ENCODE measurements at regions not wholly inside any gene's neighbourhood (a gene's known extent, or its start where the extent isn't known, plus 50 kb on each side); places are given as distances from the start of the nearest gene placed in this dataset.
A peak's percentile ranks its signal among the peaks of the same experiment; 100 is the strongest.

GRCh38 chr9:21558615-21559401, 76.7 kb upstream of the IFNE start:
- peak overlapping the region; percentile 45; the same call in 1 of the 2 replicates for H2AFZ ChIP-seq (ENCODE audit: low read length)
- H3K27ac ChIP-seq (ENCODE audit: low read length): no peak overlapping the region
- no peaks in the 10 kb centered on the region for H3K27me3 ChIP-seq (replicated peaks; ENCODE audit: insufficient read depth, low read length)
- H3K36me3 ChIP-seq (replicated peaks; ENCODE audit: insufficient read depth, low read length): no peaks in the 10 kb centered on the region
- peak overlapping the region; percentile 47; the same call in 1 of the 2 replicates for H3K4me3 ChIP-seq (ENCODE audit: low read length)
- H3K4me1 ChIP-seq (ENCODE audit: low read length): no peaks in the 10 kb centered on the region
- no peaks in the 10 kb centered on the region for H3K79me2 ChIP-seq (ENCODE audit: low read length)
- H3K9me3 ChIP-seq (replicated peaks; ENCODE audit: insufficient read depth, low read length): no peaks in the 10 kb centered on the region
- no peak for DNase-seq
- TF ChIP-seq EZH2phosphoT487 (IDR thresholded peaks at IDR 0.05; ENCODE audit: low read length) (no peak), EZH2 (optimal IDR thresholded peaks at IDR 0.05; ENCODE audit: low read depth, low read length) (no peak), CTCF (IDR thresholded peaks at IDR 0.05; ENCODE audit: low read length) (no peak)
- H3F3A ChIP-seq (ENCODE audit: insufficient read depth, low read length): no peaks in the 10 kb centered on the region
- H3K9ac ChIP-seq (ENCODE audit: low read length): no peak overlapping the region
- no peaks in the 10 kb centered on the region for H3K9me2 ChIP-seq (replicated peaks; ENCODE audit: insufficient read depth, low read length)
- peak overlapping the region; percentile 50 for H3K4me2 ChIP-seq (ENCODE audit: low read depth, low read length)
- H4K20me1 ChIP-seq (ENCODE audit: insufficient read depth, low read length): no peaks in the 10 kb centered on the region

GRCh38 chr9:21559402-21560280, 77.5 kb upstream of the IFNE start:
- peak overlapping the region; percentile 47 for H3K4me3 ChIP-seq (ENCODE audit: low read length)
- H3K9ac ChIP-seq (ENCODE audit: low read length): no peak overlapping the region
- no peaks in the 10 kb centered on the region for H3K79me2 ChIP-seq (ENCODE audit: low read length)
- no peaks in the 10 kb centered on the region for H3K9me2 ChIP-seq (replicated peaks; ENCODE audit: insufficient read depth, low read length)
- H3K9me3 ChIP-seq (replicated peaks; ENCODE audit: insufficient read depth, low read length): no peaks in the 10 kb centered on the region
- H3K4me1 ChIP-seq (ENCODE audit: low read length): no peaks in the 10 kb centered on the region
- H3K36me3 ChIP-seq (replicated peaks; ENCODE audit: insufficient read depth, low read length): no peaks in the 10 kb centered on the region
- TF ChIP-seq EZH2phosphoT487 (IDR thresholded peaks at IDR 0.05; ENCODE audit: low read length): no peak
- peak; percentile 11 for DNase-seq
- H3K27me3 ChIP-seq (replicated peaks; ENCODE audit: insufficient read depth, low read length): no peaks in the 10 kb centered on the region
- H4K20me1 ChIP-seq (ENCODE audit: insufficient read depth, low read length): no peaks in the 10 kb centered on the region
- peak overlapping the region; percentile 50 for H3K4me2 ChIP-seq (ENCODE audit: low read depth, low read length)
- no peaks in the 10 kb centered on the region for H3F3A ChIP-seq (ENCODE audit: insufficient read depth, low read length)
- H3K27ac ChIP-seq (ENCODE audit: low read length): no peak overlapping the region
- H2AFZ ChIP-seq (ENCODE audit: low read length): peak overlapping the region; percentile 45; the same call in 1 of the 2 replicates

- no peak for TF ChIP-seq EZH2phosphoT487 (IDR thresholded peaks at IDR 0.05; ENCODE audit: low read length)
- no peak overlapping the region for H3K9ac ChIP-seq (ENCODE audit: low read length)
- no peak for DNase-seq
- H3K79me2 ChIP-seq (ENCODE audit: low read length): no peaks in the 10 kb centered on the region
- no peaks in the 10 kb centered on the region for H3F3A ChIP-seq (ENCODE audit: insufficient read depth, low read length)
- H3K4me1 ChIP-seq (ENCODE audit: low read length): no peaks in the 10 kb centered on the region
- H3K9me2 ChIP-seq (replicated peaks; ENCODE audit: insufficient read depth, low read length): no peaks in the 10 kb centered on the region
- H4K20me1 ChIP-seq (ENCODE audit: insufficient read depth, low read length): no peaks in the 10 kb centered on the region
- no peaks in the 10 kb centered on the region for H3K9me3 ChIP-seq (replicated peaks; ENCODE audit: insufficient read depth, low read length)
- H3K27me3 ChIP-seq (replicated peaks; ENCODE audit: insufficient read depth, low read length): no peaks in the 10 kb centered on the region
- H3K36me3 ChIP-seq (replicated peaks; ENCODE audit: insufficient read depth, low read length): no peaks in the 10 kb centered on the region
- no peak overlapping the region for H3K4me2 ChIP-seq (ENCODE audit: low read depth, low read length)
- no peak overlapping the region for H3K4me3 ChIP-seq (ENCODE audit: low read length)
- no peak overlapping the region for H2AFZ ChIP-seq (ENCODE audit: low read length)
- no peak overlapping the region for H3K27ac ChIP-seq (ENCODE audit: low read length)
Observed at GRCh38 chr9:21560281-21560745, 78.2 kb upstream of the IFNE start.

GRCh38 chr9:21561502-21561901, 79.4 kb upstream of the IFNE start:
- Histone ChIP-seq H4K20me1 (ENCODE audit: insufficient read depth, low read length) (no peaks in the 10 kb centered on the region), H3K4me2 (ENCODE audit: low read depth, low read length) (no peak overlapping the region), H3K4me3 (ENCODE audit: low read length) (no peak overlapping the region), H3K9me3 (replicated peaks; ENCODE audit: insufficient read depth, low read length) (no peaks in the 10 kb centered on the region), H3F3A (ENCODE audit: insufficient read depth, low read length) (no peaks in the 10 kb centered on the region), H3K79me2 (ENCODE audit: low read length) (no peaks in the 10 kb centered on the region), H3K9ac (ENCODE audit: low read length) (no peak overlapping the region), H3K36me3 (replicated peaks; ENCODE audit: insufficient read depth, low read length) (no peaks in the 10 kb centered on the region), H3K9me2 (replicated peaks; ENCODE audit: insufficient read depth, low read length) (no peaks in the 10 kb centered on the region), H3K27ac (ENCODE audit: low read length) (no peak overlapping the region), H2AFZ (ENCODE audit: low read length) (no peak overlapping the region), H3K4me1 (ENCODE audit: low read length) (no peaks in the 10 kb centered on the region), H3K27me3 (replicated peaks; ENCODE audit: insufficient read depth, low read length) (no peaks in the 10 kb centered on the region)
- TF ChIP-seq CTCF (IDR thresholded peaks at IDR 0.05; ENCODE audit: low read length) (no peak), EZH2phosphoT487 (IDR thresholded peaks at IDR 0.05; ENCODE audit: low read length) (no peak), EZH2 (optimal IDR thresholded peaks at IDR 0.05; ENCODE audit: low read depth, low read length) (no peak)
- no peak for DNase-seq

Measured in MM.1S (cell line).